Stimulated activated naive CD8-positive, alpha-beta T cell treated with anti-CD3 and anti-CD28 coated beads, Interleukin-15, Interleukin-2, amounts not matched to agents 100 U/mL and 50 U/mL, for 24 hours (primary cell): ENCODE measurements at regions not wholly inside any gene's neighbourhood (a gene's known extent, or its start where the extent isn't known, plus 50 kb on each side); places are given as distances from the start of the nearest gene placed in this dataset.
A peak's percentile ranks its signal among the peaks of the same experiment; 100 is the strongest.

Experiments used
- ATAC-seq: fragments of 150-1000 bp; cut with Tn5 transposase; one replicate; pipeline ENCODE4 v1.10.0; 2021
- DNase-seq: peaks from one replicate; pipeline ENCODE4 v3.0.0; 2021

DNA sequence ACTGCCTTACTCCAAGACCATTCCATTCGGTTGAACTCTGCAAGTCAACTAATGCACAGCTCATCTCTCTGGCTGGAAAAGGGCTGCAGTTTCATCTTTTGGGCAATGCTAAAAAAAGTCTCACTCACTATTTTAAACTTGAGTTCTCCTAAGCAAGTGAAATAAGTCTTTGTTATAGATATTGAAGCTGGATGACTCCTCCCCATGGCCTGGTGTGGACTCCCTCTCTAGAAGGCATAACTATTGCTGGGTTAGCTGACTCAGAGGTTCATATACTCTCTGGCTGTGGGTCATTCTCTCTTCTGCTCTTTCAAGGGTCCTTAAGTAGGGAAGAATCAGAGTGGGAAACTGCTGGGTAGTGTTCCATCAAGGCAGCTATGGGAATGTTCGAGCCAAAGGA is 88.0 kb downstream of the XCL2 start:
- ATAC-seq (no peak), DNase-seq (no peak)

DNA sequence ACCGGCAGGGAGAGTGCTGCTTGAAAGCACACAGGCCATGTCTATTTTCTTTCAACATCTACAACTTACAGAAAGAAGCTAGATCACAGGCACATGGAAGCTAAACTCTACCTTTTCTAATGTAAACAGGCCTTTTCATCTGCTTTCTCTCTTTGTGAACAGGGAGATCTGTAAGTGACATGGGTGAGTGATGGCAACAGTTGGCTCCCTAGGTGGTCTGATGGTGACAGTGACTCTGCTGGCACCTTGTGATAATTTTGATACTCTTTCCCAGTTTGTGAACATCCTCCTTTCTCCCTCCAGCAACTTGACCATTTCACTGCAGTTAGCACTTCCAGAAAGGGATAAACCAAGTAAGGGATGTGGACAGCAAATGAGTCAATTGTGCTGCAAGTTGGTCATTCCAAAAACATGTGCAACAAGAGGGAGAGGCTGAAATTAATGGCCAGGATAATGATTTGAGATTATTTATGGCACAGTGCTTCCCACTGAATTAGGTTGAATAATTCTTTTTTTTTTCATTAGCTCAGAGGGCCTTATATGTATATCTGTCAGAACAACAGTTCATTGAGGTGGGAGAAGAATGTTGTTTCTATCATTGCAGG is 89.5 kb downstream of the XCL2 start:
- ATAC-seq, result no peak
- no peak for DNase-seq

DNA sequence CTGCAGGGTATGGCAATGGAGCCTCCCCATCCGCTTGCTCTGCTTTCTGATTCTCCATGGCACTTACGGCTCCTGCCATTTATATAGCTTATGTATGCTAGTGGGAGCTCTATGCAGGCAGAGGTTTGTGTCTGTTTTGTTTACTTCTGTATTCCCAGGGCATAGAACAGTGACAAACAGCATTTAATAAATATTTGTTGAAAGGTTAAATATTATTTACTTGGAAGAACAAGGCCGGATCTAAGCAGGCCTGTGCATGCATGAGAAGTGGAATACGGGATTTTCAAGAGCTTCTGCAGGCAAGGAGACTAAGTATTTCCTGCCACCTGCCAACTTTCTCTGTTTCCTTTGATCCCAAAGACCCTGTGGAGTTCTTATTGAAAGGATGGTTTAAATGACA is 90.7 kb downstream of the XCL2 start:
- no peak for DNase-seq

DNA sequence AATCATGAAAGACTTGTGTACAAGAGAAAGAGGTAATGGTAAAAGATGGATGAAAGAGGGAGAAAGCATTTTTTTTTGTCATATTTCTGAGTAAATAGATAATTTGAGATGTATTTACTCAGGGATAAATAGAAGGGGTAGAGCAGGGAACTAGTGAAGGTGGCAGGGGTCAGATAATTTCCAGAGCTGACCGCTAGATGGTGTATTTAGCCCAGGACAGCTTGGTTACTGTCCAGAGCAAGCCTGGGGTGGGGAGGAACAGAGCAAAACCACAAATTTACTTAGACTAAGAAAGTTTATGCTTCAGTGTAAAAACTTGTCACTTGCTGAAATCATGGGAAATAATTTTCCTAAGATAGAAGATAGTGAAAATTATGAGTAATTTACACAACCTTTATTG is 91.5 kb downstream of the XCL2 start:
- DNase-seq, result no peak
- no peak for ATAC-seq

More for the DNA sequence above, 90.7 kb downstream of the XCL2 start:
- no peak for ATAC-seq

GRCh38 chr1:168447871-168448270 is 95.9 kb downstream of the XCL2 start:
- no peak for DNase-seq
- no peak for ATAC-seq

- ATAC-seq (no peak), DNase-seq (no peak)
These were observed 97.7 kb downstream of the XCL2 start for GRCh38 chr1:168446081-168446480.

- ATAC-seq, result peak; percentile 75
- no peak for DNase-seq
These were observed 99.9 kb downstream of the XCL2 start for GRCh38 chr1:168443899-168444298.

DNA sequence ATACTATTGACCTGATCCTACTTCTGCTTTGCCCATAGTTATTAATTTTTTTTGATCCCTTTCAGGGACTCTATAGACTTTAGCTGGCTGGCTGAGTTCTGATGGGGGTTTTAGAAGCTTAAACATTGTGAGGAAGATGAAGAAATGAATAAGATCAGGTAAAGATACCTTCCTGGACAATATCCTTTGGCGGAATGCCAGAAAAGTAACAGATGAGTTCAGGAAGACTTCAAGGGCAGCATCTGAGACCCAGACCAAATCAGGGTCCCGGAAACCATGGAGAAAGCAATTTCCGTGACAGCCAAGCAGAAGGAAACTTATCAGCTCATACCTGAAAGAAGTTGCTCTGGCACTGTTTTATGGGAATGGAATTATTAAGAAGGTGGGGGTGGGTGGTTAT is 100.4 kb downstream of the XCL2 start:
- no peak for DNase-seq
- ATAC-seq, result no peak

DNA sequence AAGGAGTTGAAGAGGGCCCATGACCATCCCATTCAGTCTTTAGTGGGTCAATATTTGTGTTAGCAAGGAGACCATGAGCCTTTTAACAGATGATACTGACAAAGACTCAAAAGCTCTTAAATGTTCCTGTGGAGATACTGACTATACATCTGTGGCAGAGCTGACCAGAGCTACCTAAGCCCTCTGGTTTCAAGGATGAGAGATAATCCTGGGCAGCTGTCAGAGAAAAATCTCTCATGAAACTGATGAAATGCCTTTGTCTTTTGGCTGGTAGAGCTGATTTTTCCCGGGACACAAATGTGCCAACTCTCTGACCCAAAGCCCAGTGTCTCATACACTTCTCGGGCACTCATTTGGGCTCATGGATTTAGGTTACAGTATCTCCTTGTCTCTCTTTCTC is 100.9 kb downstream of the XCL2 start:
- ATAC-seq, result no peak
- DNase-seq, result no peak

DNA sequence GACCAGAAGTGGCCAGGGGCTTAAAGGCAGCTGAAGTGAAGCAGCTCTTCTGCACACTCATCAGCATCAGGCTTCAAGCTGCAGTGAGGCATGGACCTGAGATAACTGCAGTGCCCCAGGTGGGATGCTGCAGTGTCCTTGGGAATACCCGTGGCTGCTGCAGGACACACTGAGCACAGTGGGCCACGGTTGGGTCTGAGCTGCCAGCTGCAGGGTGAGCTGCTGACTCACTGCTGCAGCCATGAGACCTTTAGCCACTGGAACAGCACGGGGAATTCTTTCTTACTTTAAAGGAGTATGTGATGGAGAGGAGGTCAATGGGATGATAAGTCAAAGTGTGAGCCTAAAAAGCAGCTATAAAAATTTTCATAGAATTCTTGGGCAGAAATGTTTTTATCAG is 102.1 kb downstream of the XCL2 start:
- ATAC-seq, result no peak
- no peak for DNase-seq

DNA sequence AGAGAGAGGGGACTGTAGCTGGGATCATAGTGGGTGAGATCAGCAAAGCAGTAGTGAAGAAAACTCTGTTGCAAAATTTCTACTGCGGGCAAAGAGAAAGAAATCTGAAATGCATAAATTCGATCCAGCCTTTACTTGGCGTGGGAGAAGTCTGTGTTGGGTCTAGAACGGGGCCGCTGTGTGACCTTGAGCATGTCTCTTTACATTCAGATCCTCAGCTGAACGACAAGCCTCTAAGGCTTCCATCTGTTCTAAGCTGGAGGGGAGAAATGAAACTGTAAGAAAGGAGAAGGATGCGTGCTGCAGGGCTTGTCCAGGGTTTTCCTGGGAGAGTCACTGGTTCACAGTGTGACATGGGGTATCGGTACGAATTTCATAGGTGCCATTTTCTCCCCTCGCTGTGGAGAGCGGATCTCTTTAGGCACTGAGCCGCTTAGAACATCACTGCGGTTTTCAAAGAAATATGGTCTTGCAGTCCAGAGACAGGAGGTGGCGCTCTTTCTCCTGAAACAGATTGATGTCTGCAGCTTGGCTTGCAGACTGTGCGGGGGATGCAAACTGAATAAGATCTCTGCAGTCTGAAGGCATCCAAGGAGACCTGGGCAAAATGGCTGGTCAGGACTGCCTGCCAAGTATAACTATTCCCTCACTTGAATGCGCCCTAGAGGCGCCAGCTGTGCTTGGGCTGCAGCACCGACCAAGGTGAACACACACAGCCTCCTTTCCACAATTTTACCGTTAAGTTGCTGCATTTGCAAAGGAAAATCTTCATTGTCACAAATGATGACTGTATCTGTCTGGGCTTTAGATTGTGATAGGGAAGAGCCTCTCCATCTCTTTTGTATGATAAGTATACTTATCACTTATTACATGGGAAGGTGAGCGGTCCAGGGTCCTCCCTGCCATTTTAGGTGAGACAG is 104.1 kb downstream of the XCL2 start:
- ATAC-seq (peak; percentile 88), DNase-seq (peak; percentile 85)

GRCh38 chr1:168438626-168439025 is 105.2 kb downstream of the XCL2 start:
- DNase-seq (no peak), ATAC-seq (no peak)

GRCh38 chr1:168437821-168438220 is 106.0 kb downstream of the XCL2 start:
- DNase-seq (no peak), ATAC-seq (no peak)

- DNase-seq (no peak), ATAC-seq (no peak)
These were observed 108.4 kb downstream of the XCL2 start for GRCh38 chr1:168435439-168435838.

- ATAC-seq (no peak), DNase-seq (no peak)
These were observed 110.6 kb downstream of the XCL2 start for GRCh38 chr1:168433238-168433637.

- ATAC-seq, result no peak
- no peak for DNase-seq
These were observed 111.9 kb downstream of the XCL2 start for GRCh38 chr1:168431882-168432281.

DNA sequence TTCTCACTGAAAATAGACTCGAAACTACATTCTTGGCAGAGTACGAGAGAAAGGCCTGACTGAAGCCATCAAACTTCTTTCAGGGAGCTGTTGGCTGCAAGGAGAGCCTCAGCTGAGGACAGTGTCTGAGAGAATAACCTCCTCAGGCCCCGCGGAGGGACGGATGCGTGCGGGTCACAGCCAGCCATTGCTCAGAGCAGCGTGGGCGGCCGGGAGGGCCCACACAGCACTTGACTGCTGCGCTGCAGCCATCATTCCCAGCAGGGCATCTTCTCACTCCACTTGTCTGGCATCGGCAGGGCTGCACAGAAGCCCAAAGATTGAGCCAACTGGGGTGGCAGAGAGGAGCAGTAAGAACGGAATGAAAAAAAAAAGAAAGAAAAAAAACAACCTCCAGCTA is 113.5 kb downstream of the XCL2 start:
- DNase-seq (no peak), ATAC-seq (no peak)

- ATAC-seq, result no peak
These were observed 115.6 kb downstream of the XCL2 start for GRCh38 chr1:168428063-168428731.

GRCh38 chr1:168427051-168427450 is 116.7 kb downstream of the XCL2 start:
- ATAC-seq (no peak), DNase-seq (no peak)

More at GRCh38 chr1:168428063-168428731, 115.6 kb downstream of the XCL2 start:
- DNase-seq, result no peak

- ATAC-seq, result no peak
- DNase-seq, result no peak
These were observed 119.5 kb downstream of the XCL2 start for GRCh38 chr1:168424281-168424680.

DNA sequence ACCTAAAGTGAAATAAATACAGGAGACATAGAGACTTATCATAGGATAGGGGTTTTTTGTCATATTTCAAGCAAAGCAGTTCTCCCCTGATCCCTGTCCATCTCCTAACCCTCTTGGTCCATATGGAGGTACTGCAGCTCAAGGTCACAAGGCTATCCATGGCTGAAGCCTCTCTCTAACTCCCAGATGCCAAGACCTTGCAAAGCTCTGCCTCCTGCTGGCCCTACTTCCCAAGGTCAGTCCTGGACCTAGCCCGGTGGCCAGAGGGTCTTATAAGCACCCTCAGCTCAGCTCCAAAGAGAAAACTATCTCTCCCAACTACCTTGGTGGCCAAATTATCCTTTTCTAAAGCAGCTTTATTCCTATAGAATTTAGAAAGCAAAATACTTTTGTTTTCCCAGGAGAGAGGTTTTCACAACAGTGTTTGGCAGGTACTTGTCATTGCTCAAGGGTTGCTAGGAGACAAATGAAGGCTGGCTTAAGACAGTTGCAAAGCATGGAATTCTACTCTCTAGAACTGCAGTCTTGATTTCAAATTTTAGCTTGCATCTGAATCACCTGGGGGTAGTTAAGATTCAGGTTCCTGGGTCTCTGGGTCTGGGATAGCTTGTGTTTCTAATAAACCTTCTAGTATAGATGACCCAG is 121.5 kb downstream of the XCL2 start:
- ATAC-seq (no peak), DNase-seq (no peak)

GRCh38 chr1:168421399-168422004 is 122.3 kb downstream of the XCL2 start:
- DNase-seq, result no peak
- peak; percentile 84 for ATAC-seq
